GM12874 (cell line): ENCODE measurements at regions not wholly inside any gene's neighbourhood (a gene's known extent, or its start where the extent isn't known, plus 50 kb on each side); places are given as distances from the start of the nearest gene placed in this dataset.

Experiments used
- CTCF ChIP-seq: IDR thresholded peaks from 2 replicates; pipeline ENCODE4 v1.5.1; 2011; ENCODE audit warnings: low read depth, mild to moderate bottlenecking, control low read depth, low read length, moderate library complexity; ENCODE audit not compliant: insufficient read depth

DNA sequence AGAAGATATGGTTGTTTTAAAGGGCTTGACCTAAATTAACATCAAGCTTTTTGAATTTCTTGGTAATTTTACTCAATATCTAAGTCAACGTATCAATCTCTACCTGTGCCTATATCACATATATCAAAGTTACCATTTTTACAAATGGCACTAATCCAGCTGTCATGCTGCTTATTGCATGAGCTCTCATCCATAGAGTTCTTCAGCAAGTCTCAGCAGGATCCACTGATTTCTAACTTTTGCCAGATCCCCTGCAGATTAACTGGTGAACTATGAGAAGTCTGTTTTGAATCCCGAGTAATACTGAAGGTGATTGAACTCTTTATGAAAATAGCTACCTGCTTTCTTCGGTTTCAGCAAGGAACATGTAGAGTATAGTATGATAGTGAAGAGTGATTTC, 1239.8 kb upstream of the ACO1 start:
- TF ChIP-seq CTCF, result no peak

DNA sequence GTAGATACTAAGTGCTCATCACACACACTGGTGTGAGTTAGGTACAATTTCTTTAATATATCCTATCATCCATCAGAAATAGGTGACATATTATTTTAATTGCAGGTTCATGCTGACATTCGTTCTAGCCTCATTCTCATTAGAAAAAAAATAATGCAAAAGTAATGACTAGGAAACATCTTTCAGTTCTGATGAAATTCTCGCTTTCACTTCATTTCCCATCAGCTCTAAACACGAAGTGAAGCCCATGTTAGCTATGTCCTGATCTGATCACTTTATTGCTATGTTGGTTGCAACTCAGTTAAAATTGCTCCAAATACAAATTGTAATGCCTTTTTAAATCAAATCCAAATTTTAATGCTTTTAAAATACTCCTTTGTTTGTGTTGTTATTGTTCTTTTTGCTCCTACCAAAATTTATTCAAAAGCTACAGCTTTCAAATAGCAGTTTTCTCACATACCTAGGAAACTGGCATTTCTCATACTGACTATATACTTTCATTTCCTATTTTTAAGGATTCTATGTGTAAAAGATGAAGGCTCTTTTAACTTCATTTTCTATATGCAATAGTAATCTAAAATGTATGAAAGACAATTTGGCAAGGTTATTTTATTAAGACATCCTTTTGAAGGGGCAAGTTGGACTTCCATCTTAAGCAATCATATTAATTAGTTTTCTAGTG, 1237.8 kb upstream of the ACO1 start:
- no peak for TF ChIP-seq CTCF

DNA sequence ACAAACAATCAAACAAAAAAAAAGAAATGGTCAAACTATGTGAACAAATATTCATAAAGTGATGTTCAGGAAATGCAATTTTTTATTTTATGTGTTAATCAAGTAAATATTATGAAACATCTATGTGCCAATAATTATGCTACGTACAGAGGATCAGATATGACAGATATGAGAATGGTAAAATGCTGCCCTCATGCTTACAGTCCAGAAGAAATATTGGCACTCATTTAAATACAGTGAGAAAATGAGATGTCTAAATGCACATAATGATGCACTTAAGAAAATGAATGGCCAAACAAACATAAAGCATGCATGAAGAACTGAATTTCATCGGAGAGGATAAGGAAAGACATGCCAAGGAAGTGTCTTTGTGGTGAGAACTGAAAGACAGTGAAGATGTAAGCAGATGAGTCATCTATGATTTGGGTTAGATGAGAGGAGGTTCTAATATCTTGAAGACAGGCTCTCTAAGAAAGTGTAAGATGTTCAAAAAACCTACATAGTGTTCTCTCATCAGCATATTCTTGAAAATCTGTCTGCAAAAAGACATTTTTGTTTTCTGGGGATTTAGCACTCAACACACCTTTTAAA, 1231.1 kb upstream of the ACO1 start:
- TF ChIP-seq CTCF, result no peak

DNA sequence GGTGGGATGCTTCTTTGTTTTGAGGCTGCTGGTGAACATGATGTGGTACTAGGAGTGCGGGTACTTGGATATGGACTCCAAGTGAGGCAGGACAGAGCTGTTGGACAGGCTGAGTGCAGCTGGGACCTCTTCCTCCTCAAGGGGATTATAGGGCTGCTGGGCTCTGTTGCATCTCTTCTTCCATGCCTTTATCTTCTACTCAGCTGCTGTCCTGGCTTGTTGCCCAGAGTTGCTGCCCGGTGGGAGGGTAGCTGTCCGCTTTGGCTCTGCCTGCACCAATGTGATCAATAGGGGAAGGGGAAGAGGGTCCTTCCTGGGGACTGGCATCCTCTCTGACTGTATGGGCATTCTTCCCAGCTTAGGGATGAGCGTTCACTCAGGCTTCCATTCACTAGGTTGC, 1217.9 kb upstream of the ACO1 start:
- TF ChIP-seq CTCF, result no peak

GRCh38 chr9:31168161-31168560, 1216.3 kb upstream of the ACO1 start:
- TF ChIP-seq CTCF, result no peak

DNA sequence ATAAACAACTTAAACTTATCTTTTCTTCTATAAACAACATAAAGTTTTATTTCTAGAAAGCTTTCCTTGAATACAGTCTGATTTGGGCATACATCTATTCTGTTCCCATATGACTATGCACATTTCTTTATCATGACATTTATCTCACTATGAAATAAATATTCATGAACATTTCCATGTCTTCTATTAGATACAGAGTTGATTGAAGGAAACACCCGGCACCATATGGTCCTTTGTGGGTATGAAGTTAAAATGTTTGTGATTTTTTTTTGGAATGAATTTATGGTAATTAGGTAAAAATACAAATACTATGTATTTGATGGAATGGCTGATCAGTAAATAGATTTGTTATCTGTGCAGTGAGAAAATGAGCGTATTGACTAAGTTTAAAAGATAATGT, 1209.8 kb upstream of the ACO1 start:
- no peak for TF ChIP-seq CTCF

- no peak for TF ChIP-seq CTCF
Measured at GRCh38 chr9:31183866-31184265, 1200.6 kb upstream of the ACO1 start.
